SH-SY5Y (cell line): ENCODE measurements at regions not wholly inside any gene's neighbourhood (a gene's known extent, or its start where the extent isn't known, plus 50 kb on each side); places are given as distances from the start of the nearest gene placed in this dataset.

Experiments
- GATA2 ChIP-seq: IDR thresholded peaks from 2 replicates; pipeline ENCODE4 v1.6.1; 2011; ENCODE audit warnings: mild to moderate bottlenecking, low read depth, low read length
- GATA3 ChIP-seq: IDR thresholded peaks from 2 replicates; pipeline ENCODE4 v1.6.1; 2011; ENCODE audit warnings: low read depth, mild to moderate bottlenecking, low read length, moderate library complexity

GRCh38 chr2:137748533-137748932 lies 215.7 kb upstream of the HNMT start:
- TF ChIP-seq GATA2 (no peak), GATA3 (no peak)
